ENCODE measurements at regions not wholly inside any gene's neighbourhood (a gene's known extent, or its start where the extent isn't known, plus 50 kb on each side); places are given as distances from the start of the nearest gene placed in this dataset.

- Histone ChIP-seq H3K79me2 (ENCODE audit: insufficient read depth, low read length) (no peaks in the 10 kb centered on the region), H3K9me3 (ENCODE audit: low read length) (no peaks in the 10 kb centered on the region), H2AFZ (ENCODE audit: low read length) (no peak overlapping the region), H3K36me3 (replicated peaks in 1 of 2; ENCODE audit: control insufficient read depth in 1 of 2, insufficient read depth in 2 of 2, low read length in 2 of 2) (no peaks in the 10 kb centered on the region), H3K4me1 (ENCODE audit: insufficient read depth, low read length) (peaks cover 59% of the 10 kb centered on the region), H3K27me3 (ENCODE audit: control insufficient read depth in 1 of 2, insufficient read depth in 2 of 2, low read length in 2 of 2) (peaks cover 9 to 10% of the 10 kb centered on the region in 2 experiments; a peak in 4 of 5 replicates), H3K9ac (ENCODE audit: insufficient read depth, low read depth, low read length) (no peak overlapping the region), H3K4me2 (ENCODE audit: low read depth, low read length) (no peak overlapping the region), H3K4me3 (replicated peaks in 1 of 3; ENCODE audit: insufficient read depth in 1 of 3, low read depth in 2 of 3, low read length in 3 of 3) (no peak overlapping the region), H3K27ac (ENCODE audit: extremely low read length, insufficient read depth, low read length) (no peak overlapping the region), H4K20me1 (ENCODE audit: insufficient read depth, low read length) (no peaks in the 10 kb centered on the region)
- in situ Hi-C loops (cut with HindIII; ENCODE audit: extremely low pct_ligation_motif_present, low pct_unique_long_range_greater_than_20kb) (no loop called here), intact Hi-C loops (cut with micrococcal nuclease; ENCODE audit: unreplicated experiment) (no loop called here)
- FAIRE-seq (no peak), DNase-seq (ENCODE audit: low spot score) (no peak), ATAC-seq (no peak)
- no TSS peak for BruUV-seq (replicated peaks)
- POLR2A ChIA-PET, result no interaction called here
- TF ChIP-seq SNRNP70 (IDR thresholded peaks at IDR 0.05; ENCODE audit: low read depth, low read length) (no peak), ZNF264 (CRISPR knock-in tag; IDR thresholded peaks at IDR 0.05) (no peak), ZBTB42 (CRISPR knock-in tag; IDR thresholded peaks at IDR 0.05) (no peak), ZSCAN22 (CRISPR knock-in tag; IDR thresholded peaks at IDR 0.05) (no peak), IRF9 (CRISPR knock-in tag; IDR thresholded peaks at IDR 0.05; ENCODE audit: borderline replicate concordance) (no peak)
- 70% methylated on average over 17 of the region's 21 CpGs for WGBS (ENCODE audit: low lambda C conversion rate)
- CTCF ChIA-PET (ENCODE audit: low intra/inter-chr PET ratio, low total read pairs), result no interaction called here
Observed at GRCh38 chr6:167576828-167577503, 249.7 kb upstream of the AFDN start.

DNA sequence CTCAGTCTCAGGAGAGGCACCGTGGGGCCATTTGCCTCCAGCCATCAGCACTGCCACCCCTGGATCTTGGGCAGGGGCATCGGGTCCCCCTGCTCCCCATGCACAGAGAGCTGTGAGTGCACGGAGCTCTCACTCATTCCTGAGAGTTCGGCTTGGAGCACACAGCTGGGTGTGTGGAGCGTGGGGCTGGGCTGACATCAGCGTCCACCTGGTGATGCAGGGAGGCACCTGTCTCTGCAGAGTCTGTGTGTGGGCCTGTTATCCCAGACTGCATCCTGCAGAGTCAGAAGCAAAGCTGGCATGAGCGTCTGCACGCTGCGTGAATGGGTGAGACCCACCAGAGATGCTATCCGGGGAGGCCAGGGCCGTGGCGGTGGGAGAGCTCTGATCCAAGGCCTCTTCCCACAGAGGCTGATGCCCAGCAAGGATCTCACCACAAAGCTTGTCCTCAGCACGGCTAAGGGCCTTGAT is 248.8 kb upstream of the AFDN start:
- in situ Hi-C loops (cut with HindIII; ENCODE audit: extremely low pct_ligation_motif_present, low pct_unique_long_range_greater_than_20kb) (no loop called here), intact Hi-C loops (cut with micrococcal nuclease; ENCODE audit: unreplicated experiment) (no loop called here)
- no peaks in the 10 kb centered on the region for H3K36me3 ChIP-seq (replicated peaks in 1 of 2; ENCODE audit: control insufficient read depth in 1 of 2, insufficient read depth in 2 of 2, low read length in 2 of 2)
- 59% methylated on average over 10 of the region's 13 CpGs for WGBS (ENCODE audit: low lambda C conversion rate)
- no peaks in the 10 kb centered on the region for H3K79me2 ChIP-seq (ENCODE audit: insufficient read depth, low read length)
- H3K4me2 ChIP-seq (ENCODE audit: low read depth, low read length), result peak overlapping the region; percentile 11; the same call in 1 of the 2 replicates
- H2AFZ ChIP-seq (ENCODE audit: low read length), result no peak overlapping the region
- no peaks in the 10 kb centered on the region for H4K20me1 ChIP-seq (ENCODE audit: insufficient read depth, low read length)
- H3K27ac ChIP-seq (ENCODE audit: extremely low read length, insufficient read depth, low read length), result no peak overlapping the region
- H3K4me1 ChIP-seq (ENCODE audit: insufficient read depth, low read length), result peaks cover 53% of the 10 kb centered on the region
- FAIRE-seq (no peak), ATAC-seq (peak; percentile 53), DNase-seq (ENCODE audit: low spot score) (no peak)
- BruUV-seq (replicated peaks), result no TSS peak
- no peak overlapping the region; a peak in 1 of 6 replicates for H3K4me3 ChIP-seq (replicated peaks in 1 of 3; ENCODE audit: insufficient read depth in 1 of 3, low read depth in 2 of 3, low read length in 3 of 3)
- no peak overlapping the region for H3K9ac ChIP-seq (ENCODE audit: insufficient read depth, low read depth, low read length)
- ChIA-PET CTCF (ENCODE audit: low intra/inter-chr PET ratio, low total read pairs) (no interaction called here), POLR2A (no interaction called here)
- H3K9me3 ChIP-seq (ENCODE audit: low read length), result no peaks in the 10 kb centered on the region
- peaks cover 5 to 8% of the 10 kb centered on the region in 2 experiments; a peak in 3 of 5 replicates for H3K27me3 ChIP-seq (ENCODE audit: control insufficient read depth in 1 of 2, insufficient read depth in 2 of 2, low read length in 2 of 2)
- TF ChIP-seq FOXC1 (CRISPR knock-in tag; IDR thresholded peaks at IDR 0.05; ENCODE audit: borderline replicate concordance) (0 out of 2 replicates have a peak, but pooled peaks have one; percentile 32), ZUFSP (CRISPR knock-in tag; IDR thresholded peaks at IDR 0.05; ENCODE audit: borderline replicate concordance) (no peak), ZNF280B (CRISPR knock-in tag; IDR thresholded peaks at IDR 0.05; ENCODE audit: borderline replicate concordance) (peak; percentile 28; the same call in 1 of the 2 replicates)
